HG02885 (cell line): ENCODE measurements at regions not wholly inside any gene's neighbourhood (a gene's known extent, or its start where the extent isn't known, plus 50 kb on each side); places are given as distances from the start of the nearest gene placed in this dataset.

Experiments used
- ATAC-seq: cut with Tn5 transposase; IDR thresholded peaks from one replicate; pipeline ENCODE4 v1.9.1; 2021; ENCODE audit warnings: mild to moderate bottlenecking; ENCODE audit not compliant: unreplicated experiment, poor library complexity

DNA sequence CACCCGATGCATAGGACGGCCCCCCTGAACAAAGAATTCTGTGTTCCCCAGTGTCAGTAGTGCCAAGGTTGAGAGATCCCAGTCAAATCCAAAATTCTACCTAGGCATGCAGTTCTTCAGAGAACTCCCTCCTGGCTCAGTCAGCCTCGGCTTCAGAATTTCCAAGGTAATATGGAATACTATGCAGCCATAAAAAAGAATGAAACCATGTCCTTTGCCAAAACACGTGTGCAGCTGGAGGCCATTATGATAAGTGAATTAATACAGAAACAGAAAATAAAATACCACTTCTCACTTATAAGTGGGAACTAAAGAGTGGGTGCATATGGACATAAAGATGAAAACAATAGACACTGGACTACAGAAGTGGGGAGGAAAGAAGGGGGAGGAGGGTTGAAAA is 87.1 kb upstream of the TRIO start:
- no peak for ATAC-seq

DNA sequence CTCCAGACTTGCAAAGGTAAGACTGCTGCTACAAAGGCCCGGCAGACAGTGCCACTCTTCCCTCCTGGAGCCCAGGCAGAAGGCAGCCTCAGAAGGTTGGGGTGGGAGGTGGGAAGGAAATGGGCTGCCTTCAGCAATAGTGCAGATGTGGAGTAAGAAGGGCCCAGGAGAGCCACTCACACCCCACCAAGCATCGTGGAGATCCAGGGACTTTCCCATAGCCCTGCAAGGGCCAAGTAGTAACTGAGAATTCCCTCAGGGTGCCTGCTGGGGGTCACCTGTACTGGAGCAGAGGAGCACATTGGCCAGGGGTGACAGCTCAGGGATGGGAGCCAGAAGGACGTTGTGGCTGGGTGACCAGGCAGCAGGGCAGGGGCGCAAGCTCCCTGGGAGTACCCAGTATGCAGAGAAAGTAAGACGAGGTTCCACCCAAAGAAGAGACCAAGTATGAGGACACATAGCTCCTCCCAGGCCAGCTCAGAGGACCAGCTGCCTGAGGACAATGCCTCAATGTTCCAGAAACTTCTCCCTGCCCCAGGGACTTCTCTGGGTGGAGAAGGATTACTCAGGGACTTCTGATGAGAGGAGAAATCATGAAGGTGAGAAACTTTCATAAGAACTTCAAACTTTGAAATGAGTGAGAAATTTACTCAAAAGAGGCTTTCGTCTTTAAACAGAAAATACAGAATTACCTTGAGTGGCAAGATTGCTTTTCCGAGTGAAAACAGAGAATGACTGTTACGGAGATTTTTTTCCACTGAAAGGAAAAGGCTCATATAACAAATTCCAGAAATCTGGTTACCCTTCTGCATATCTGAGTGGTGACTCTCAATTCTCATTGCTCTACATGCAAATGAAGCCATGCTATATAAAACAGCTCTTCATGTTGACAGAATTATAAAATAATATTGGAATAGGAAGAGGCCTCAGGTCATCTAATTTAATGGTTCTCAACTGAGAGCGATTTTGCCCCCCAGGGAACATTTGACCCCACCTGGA is 87.9 kb upstream of the TRIO start:
- ATAC-seq, result no peak

DNA sequence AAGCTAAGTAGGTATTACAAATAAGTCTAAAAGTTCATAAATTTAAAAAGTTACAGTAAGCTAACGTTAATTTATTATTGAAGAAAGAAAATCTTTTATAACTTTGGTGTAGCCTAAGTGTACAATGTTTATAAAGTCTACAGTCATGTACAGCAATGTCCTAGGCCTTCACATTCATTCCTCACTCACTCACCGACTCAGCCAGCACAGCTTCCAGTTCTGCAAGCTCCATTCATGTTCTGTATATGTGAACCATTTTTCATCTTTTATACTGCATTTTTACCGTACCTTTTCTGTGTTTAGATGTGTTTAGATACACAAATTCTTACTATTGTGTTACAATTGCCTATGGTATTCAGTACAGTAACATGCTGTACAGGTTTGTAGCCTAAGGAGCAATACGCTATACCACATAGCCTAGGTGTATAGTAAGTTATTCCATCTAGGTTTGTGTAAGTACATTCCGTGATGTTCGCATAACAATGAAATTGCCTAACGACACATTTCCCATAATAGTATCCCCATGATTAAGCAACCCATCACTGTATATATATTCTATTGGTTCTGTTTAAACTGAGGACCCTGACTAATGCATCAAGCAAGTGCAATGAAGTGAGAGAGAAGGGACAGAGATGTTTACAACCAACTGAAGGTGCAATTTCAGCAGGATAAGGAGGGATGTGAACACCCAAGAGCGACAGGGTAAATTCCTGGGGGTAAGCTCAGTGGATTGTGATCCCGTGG is 88.9 kb upstream of the TRIO start:
- ATAC-seq, result no peak

DNA sequence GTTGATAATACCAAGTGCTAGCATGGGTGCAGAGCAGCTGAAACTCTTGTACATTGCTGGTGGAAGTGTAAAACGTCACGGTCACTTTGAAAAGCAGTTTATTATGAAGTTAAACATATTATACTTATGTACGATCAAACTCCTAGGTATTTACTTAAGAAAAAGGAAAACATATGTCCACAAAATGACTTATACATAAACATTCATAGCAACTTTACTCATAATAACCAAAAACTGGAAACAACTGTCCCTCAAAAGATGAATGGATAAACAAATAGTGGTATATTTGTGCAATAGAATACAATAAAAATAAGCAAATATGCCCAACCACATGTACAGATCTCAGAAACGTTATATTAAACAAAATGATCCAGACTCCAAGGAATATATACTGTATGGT is 92.3 kb upstream of the TRIO start:
- ATAC-seq, result no peak

DNA sequence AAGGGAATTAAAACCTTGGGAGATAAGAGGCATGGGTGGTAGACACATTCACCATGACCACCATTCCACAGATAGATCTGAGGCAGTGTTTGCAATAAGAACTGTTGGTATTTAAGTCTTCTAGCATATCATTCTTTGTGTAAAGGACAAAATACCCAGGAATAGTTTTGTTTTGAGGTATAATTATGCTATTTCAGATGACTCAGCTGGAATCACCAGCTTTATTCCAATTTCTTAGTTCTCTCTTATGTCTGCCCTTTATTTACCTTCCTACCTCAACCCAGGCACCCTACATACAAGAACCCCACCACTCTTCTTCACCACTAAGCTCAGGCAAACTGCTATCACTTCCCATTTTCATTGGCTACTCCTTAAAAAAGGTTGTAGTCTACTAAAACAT is 94.7 kb upstream of the TRIO start:
- ATAC-seq, result no peak

DNA sequence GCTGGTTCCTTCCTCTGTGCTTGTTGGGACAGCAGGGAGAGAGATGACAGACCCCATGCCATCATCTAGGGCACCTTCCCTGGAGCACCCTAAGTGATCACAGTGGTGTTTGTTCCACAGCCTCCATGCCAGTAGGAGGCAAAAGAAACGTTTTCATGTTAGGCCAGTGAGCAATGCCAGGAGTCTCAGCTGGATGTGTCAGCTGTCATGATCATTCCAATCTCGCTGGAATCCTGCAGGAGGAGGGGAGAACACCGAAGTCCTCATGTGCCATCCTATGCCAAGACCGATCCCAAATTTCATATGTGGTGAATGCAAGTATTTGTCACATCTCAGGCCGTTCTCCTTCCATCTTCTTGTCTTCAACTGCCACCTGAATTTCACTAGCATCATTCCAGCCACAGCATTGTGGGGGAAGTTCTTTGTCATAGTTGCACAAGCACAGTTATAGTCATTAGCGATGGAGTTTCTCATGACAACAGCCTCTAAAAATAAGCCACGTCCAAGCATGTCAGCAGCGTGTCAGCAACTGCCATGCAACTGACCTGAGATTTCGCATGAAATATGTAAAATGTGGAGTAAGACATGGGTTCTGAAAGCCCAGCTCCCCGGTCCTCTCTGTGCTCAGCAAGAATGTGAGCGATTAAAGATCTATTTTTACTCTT is 97.2 kb upstream of the DNAH5 start:
- no peak for ATAC-seq

DNA sequence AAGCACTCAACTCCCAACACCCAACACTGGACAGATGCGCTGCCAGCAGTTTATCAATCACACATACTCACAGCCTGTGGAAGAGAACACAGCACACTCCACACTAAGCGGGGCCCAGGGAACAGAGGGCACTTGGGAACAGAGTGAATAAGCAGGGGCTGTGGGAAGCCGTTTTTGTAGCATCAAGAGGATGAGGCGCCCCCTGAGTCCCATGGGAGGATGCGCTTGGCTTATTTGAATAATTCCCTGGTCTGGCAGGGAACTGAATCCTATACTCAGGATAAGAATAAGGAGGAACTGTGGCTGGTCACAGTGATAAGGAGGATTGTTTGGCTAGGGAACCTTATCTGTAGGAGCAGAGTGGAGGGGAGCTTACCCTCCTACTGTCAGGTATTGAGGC is 96.1 kb upstream of the DNAH5 start:
- no peak for ATAC-seq

DNA sequence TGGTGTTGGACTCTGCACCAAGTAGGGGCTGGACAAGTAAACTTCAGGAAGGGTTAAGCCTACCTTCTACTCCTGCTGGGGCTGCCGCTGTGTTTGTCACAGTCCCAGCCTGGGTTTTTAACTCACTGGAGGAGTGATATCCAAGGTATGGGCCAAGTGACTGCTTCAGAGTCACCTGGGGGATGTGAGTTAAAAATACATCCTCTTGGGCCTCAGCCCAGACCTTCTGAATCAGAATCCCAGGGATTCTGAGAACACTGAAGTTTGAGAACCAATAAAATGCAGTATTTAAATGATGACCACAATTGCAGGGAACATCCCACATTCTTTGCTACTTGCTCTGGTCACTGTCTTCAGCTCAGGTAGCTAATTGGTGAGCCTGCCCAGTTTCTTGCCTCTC is 95.1 kb upstream of the DNAH5 start:
- ATAC-seq, result no peak

DNA sequence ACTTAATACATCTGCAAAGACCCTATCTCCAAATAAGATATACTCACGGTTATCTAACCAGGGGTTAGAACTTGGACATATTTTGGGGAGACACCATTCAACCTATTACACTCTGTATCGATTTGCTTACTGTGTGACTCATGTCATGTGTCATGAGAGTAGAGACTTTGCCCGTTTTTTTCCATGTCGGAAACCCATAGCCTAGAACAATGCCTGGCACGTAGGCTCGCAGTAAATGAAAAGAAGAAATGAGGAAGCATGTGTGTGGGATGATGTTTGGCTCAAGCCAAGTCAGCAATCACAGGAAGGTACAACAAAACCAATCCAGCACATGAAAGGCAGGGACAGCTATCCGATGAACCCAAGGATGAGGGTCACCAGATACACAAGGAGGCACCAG is 94.6 kb upstream of the DNAH5 start:
- no peak for ATAC-seq

DNA sequence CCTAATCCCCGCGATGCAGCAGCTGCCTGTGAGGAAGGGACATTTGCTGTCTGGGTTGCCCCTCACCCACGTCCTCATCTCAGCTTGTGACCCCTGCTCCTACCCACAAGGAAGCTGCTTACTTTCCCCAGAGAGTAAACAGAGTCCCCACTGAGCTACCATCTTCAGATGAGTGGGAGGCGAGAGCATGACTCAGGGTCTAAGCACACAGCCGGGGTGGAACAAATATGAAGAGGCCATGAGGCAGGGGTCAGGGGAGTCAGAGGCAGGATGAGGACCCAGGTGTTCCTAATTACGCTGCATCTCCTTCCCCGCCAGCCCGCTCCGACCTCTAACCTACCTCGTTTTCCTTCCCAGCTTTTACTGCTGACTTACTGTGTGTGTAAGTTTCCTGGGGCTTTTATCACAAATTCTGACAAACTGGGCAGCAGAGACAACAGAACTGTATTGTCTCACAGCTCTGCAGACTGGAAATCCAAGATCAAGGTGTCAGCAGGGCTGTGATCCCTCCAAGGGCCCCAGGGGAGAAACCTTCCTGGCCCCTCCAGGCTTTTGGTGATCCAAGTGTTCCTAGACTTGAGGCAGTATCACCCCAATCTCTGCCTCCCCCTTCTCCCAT is 94.0 kb upstream of the DNAH5 start:
- peak; percentile 36 for ATAC-seq

DNA sequence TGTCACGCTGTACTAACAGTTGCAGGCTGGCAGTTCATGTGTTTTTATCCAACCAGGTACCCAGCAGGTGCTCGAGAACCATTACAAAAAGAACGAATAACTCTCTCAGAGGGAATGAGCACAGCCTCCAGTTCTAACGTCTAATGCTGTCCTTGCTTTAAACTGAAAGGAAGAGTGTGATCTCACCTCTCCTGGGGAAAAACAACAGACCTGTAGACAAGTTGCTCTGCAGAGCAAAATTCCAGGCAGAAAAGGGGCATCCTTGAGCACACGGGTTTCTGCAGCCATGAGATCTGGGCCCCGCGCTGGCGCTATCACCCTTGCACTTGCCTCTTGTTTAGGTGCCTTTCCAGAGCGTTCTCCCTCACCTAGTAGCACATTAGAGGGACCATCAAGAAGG is 92.5 kb upstream of the DNAH5 start:
- ATAC-seq, result no peak

DNA sequence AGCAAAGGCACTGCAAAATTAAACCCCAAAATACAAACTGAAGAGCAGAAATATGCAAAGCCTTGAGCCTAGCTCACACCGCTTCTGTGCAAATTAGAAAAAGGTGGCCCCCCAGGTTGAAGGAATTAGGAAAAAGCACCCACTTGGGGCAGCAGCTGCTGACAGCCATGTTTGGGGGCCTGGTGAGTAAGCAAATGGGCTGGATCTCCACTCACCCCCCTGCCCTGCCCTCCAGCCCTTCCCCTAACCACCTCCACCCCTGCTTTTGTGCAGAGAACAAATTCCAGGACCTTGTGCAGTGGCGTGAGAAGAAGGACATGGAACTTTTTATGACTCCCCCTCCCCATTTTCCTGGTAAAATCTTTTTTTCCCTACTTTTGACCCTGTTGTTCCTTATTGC is 92.0 kb upstream of the DNAH5 start:
- ATAC-seq, result no peak

DNA sequence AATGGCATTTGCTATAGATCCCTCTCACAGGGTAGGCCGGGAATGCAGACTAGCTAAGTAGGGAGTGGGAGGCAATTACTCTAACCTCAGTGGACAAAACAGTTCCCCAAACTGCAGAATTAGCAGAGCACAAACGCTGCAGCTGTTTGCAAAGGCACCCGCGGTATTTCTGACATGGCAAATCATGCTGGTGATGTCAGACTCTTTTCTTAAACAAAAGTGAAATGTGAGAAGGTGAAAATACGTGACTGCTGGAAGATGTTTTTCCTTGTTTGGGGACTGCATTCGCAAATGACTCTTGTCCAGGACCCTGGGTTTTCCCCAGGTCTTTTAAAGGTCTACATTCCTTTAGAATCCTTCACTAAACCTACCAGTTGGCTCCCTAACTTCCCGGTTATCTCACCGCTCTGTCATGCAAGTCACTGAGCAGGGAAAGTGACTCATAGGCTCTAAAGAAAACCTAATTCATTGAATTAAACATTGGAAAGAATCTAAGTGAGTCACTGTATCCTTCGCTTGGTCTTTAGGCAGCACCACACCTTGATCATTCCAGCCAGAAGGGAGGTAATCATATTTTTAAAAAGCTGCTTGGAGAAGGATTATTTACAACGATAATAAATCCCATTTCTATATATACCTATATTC is 91.5 kb upstream of the DNAH5 start:
- peak; percentile 72 for ATAC-seq

DNA sequence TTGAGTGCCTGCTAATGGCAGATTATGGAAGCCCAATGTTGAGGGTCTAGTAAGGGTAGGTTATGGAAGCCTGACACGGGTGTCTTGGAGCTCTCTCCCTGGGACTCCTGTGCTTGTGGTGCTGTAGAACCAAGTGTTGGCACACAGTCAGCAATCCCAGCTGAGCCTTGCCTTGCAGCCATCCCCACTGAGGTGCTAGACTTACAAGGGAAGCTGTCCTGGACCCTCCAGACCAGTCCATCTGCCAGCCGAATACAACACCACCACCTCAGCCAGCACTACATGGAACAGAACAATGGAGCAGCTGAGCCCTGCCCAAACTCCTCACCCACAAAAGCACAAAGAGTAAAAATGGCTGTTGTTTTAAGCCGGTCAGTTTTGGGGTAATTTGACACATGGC is 90.5 kb upstream of the DNAH5 start:
- no peak for ATAC-seq

DNA sequence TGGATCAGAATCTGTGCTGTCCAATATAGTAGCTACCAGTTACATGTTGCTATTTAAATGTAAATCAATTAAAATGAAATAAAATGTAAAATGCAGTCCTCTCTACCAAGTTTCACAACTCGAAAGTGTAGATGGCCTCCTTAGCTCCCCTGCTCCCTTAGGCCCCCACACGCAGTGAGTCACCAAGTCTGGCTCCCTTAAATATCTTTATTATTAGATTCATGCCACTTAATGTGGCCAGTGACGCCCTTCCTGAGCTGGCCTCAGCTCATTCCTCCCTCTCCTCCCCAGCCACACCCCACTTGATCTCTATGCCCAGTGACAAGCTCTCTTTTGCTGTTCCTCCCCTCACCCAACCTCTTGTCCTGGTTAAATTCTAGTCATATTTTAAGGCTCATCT is 88.4 kb upstream of the DNAH5 start:
- no peak for ATAC-seq

DNA sequence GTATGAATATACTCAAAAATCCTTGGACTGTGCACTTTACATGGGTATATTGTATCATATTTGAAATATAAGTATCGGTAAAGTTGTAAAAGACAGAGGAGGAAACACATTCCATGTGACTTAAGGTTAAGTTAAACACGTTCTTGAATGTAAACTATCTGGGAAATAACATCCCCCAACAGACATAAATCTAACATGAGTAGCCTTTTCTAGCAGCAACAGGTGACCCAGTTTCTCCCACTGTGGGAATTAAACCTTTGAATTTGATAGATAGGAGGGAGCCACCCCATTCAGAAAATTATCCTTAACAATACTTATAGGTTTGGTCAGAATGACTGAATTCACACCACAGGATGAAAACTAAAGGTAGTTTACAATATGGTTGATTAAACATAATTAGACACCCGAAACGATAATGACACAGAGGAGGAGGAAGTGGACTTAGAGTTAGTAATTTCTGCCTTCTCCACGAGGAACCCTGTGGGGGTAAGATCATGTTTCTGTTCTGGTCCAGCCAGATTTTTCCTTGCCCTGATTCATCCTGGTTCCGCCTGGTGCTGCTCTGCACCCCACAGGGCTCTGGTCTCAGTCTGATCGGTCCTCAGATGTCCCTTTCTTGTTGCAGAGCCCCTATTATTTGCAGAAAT is 84.6 kb upstream of the DNAH5 start:
- ATAC-seq, result no peak

DNA sequence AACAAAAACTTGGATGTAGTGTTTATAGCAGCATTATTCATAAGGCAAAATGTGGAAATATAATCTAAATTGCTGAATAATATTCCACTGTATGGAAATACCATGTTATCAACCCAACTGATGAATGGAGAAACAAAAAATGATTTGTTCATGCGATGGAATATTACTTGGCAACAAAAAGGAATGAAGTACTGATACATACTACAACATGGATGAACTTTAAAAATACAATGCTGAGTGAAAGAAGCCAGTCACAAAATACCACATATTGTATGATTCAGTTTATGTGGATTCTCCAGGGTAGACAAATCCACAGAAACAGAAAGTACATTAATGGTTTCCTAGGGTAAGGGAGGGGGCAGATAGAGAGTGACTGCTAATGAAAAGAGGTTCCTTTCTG is 83.7 kb upstream of the DNAH5 start:
- ATAC-seq, result no peak

DNA sequence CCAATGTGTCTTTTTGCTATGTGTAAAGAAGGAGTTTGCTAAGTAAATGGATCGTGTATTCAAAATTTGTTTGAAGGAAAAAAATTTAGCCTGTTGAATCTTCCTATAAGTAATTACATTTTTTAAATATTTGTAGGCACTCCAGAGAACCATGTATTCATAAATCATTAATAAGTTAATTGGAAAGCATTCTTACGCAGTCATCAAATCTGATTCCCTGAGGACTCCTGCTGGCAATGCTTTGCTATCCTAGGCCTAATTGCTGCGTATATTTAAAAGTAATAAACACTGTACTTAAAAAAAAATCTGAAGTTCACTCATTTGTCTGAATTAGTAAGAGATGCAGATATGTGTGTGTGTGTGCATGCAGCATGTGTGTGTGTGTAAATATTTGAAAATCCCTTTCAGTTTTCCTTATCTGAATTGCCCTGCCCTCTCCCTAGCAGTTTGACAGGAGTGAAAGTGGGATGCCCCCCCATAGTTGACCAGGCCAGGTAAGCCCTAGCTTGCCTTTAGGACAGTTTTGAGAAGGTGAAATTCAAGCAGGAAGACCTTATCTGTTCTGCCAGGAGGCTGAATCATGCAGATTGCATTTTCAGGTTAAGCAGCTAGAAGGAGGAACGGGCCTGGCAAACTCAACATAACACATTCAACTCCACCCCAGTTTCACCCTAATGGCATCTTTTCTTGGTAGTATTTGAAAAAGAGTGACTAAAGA is 81.2 kb upstream of the DNAH5 start:
- ATAC-seq, result no peak

DNA sequence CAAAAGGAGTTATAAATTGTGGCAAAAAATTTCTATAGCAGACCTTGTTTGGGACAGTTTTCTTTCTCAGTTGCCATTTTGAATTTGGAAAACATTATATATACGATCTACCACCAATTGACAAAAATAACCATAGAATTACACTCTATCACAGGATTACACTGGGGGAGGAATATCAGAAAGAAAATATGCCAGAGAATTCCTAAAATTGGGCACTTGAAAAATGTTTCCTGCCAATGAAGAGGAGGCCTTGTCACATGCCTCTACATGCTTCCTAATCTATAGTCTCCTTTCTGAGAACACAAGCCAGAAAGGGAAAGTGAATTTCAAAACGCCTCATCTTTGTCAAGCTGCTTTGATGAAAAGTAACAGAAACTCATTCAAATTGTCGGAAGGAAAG is 78.5 kb upstream of the DNAH5 start:
- no peak for ATAC-seq
